ENCODE measurements at regions not wholly inside any gene's neighbourhood (a gene's known extent, or its start where the extent isn't known, plus 50 kb on each side); places are given as distances from the start of the nearest gene placed in this dataset.
A peak's percentile ranks its signal among the peaks of the same experiment; 100 is the strongest.

DNA sequence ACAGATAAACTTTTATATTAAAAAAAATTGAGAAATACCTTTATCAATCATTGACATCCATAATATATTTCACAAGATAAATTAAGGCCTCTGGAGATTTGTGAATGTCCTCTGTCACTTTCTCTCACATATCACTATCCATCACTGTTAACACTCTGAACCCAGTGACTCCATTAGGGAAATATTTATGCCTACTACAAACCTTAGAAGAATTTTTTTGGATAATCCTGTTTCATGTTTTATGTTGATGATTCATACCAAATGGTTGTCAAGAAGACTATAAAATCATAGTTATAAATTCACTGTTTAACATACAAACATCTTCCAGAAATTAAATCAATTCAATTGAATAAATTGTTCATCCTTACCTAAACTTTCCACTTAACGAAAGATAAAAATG lies 357.6 kb upstream of the CDH10 start:
- Histone ChIP-seq H3K36me3 (ENCODE audit: low read length) (no peaks in the 10 kb centered on the region), H4K20me1 (ENCODE audit: low read depth, low read length) (no peaks in the 10 kb centered on the region), H3K27ac (ENCODE audit: low read depth, low read length) (no peak overlapping the region), H3K9me3 (ENCODE audit: insufficient read depth, low read length) (no peaks in the 10 kb centered on the region), H3K4me3 (ENCODE audit: insufficient read depth, low read length, poor library complexity, severe bottlenecking) (no peak overlapping the region), H3K79me2 (ENCODE audit: insufficient read depth, low read length) (no peaks in the 10 kb centered on the region), H2AFZ (ENCODE audit: low read depth, low read length, severe bottlenecking) (no peak overlapping the region), H3K9me2 (replicated peaks; ENCODE audit: insufficient read depth, low read length) (no peaks in the 10 kb centered on the region), H3F3A (ENCODE audit: insufficient read depth) (no peaks in the 10 kb centered on the region), H3K27me3 (ENCODE audit: low read length) (no peaks in the 10 kb centered on the region), H3K9ac (ENCODE audit: low read length) (no peak overlapping the region), H3K4me2 (ENCODE audit: low read depth, low read length, poor library complexity, severe bottlenecking) (no peak overlapping the region)
- TF ChIP-seq EZH2phosphoT487 (conservative IDR thresholded peaks at IDR 0.05; ENCODE audit: low read length): no peak
- TF ChIP-seq, protein P1, sequence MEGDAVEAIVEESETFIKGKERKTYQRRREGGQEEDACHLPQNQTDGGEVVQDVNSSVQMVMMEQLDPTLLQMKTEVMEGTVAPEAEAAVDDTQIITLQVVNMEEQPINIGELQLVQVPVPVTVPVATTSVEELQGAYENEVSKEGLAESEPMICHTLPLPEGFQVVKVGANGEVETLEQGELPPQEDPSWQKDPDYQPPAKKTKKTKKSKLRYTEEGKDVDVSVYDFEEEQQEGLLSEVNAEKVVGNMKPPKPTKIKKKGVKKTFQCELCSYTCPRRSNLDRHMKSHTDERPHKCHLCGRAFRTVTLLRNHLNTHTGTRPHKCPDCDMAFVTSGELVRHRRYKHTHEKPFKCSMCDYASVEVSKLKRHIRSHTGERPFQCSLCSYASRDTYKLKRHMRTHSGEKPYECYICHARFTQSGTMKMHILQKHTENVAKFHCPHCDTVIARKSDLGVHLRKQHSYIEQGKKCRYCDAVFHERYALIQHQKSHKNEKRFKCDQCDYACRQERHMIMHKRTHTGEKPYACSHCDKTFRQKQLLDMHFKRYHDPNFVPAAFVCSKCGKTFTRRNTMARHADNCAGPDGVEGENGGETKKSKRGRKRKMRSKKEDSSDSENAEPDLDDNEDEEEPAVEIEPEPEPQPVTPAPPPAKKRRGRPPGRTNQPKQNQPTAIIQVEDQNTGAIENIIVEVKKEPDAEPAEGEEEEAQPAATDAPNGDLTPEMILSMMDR (IDR thresholded peaks at IDR 0.05; ENCODE audit: insufficient read depth, low read length, poor library complexity, severe bottlenecking): no peak

DNA sequence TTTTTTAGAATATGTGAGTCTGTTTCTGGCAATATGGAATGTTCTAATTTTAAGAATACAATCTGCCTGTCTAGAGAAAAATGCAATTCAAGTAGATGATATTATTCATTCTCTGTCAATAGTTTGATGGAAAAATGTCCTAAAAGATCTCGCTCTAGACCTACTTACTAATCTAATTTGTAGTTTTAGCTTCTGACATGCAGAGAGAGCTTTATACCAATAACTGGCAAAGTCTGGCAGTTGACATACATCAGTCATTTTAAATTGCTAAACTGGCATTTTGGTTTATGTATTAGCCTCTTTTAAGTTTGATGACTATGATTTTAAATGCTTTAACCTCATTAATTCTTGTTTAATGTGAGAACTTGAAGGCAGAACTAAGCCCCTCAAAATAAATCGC lies 355.0 kb upstream of the CDH10 start:
- Histone ChIP-seq H3K27me3 (ENCODE audit: low read length) (no peaks in the 10 kb centered on the region), H3K4me3 (ENCODE audit: insufficient read depth, low read length, poor library complexity, severe bottlenecking) (no peak overlapping the region), H3F3A (ENCODE audit: insufficient read depth) (no peaks in the 10 kb centered on the region), H3K79me2 (ENCODE audit: insufficient read depth, low read length) (no peaks in the 10 kb centered on the region), H3K27ac (ENCODE audit: low read depth, low read length) (no peak overlapping the region), H3K9me2 (replicated peaks; ENCODE audit: insufficient read depth, low read length) (no peaks in the 10 kb centered on the region), H2AFZ (ENCODE audit: low read depth, low read length, severe bottlenecking) (peak overlapping the region; percentile 34), H3K9ac (ENCODE audit: low read length) (no peak overlapping the region), H4K20me1 (ENCODE audit: low read depth, low read length) (no peaks in the 10 kb centered on the region), H3K4me2 (ENCODE audit: low read depth, low read length, poor library complexity, severe bottlenecking) (no peak overlapping the region), H3K9me3 (ENCODE audit: insufficient read depth, low read length) (peaks cover 11% of the 10 kb centered on the region; the same call in 1 of the 2 replicates), H3K36me3 (ENCODE audit: low read length) (no peaks in the 10 kb centered on the region)
- no peak for TF ChIP-seq EZH2phosphoT487 (conservative IDR thresholded peaks at IDR 0.05; ENCODE audit: low read length)
- TF ChIP-seq, protein P1 (IDR thresholded peaks at IDR 0.05; ENCODE audit: insufficient read depth, low read length, poor library complexity, severe bottlenecking): no peak

DNA sequence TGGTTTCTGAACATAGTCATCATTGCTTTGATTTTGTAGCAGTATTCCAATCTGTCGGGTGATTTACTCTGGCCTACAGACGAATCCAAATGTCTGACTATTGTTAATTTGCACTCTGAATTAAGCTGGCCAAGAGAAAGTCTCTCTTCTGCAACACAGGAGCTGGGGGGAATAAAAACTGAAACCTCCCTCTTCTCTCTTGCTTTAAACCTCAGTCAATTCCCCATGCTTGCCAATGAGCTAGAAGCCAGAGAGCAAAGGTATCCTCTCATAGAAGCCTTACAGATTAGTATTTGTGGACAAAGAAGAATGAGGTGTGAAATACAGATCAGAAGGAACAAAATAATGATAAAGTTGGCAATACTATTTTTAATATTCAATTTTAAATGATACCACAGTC lies 353.9 kb upstream of the CDH10 start:
- TF ChIP-seq, protein P1 (IDR thresholded peaks at IDR 0.05; ENCODE audit: insufficient read depth, low read length, poor library complexity, severe bottlenecking): no peak
- no peak for TF ChIP-seq EZH2phosphoT487 (conservative IDR thresholded peaks at IDR 0.05; ENCODE audit: low read length)
- Histone ChIP-seq H3K9ac (ENCODE audit: low read length) (no peak overlapping the region), H3K9me3 (ENCODE audit: insufficient read depth, low read length) (peaks cover 11% of the 10 kb centered on the region; the same call in 1 of the 2 replicates), H3K9me2 (replicated peaks; ENCODE audit: insufficient read depth, low read length) (no peaks in the 10 kb centered on the region), H3K36me3 (ENCODE audit: low read length) (no peaks in the 10 kb centered on the region), H4K20me1 (ENCODE audit: low read depth, low read length) (no peaks in the 10 kb centered on the region), H3K4me2 (ENCODE audit: low read depth, low read length, poor library complexity, severe bottlenecking) (no peak overlapping the region), H2AFZ (ENCODE audit: low read depth, low read length, severe bottlenecking) (peak overlapping the region; percentile 51), H3K79me2 (ENCODE audit: insufficient read depth, low read length) (no peaks in the 10 kb centered on the region), H3K4me3 (ENCODE audit: insufficient read depth, low read length, poor library complexity, severe bottlenecking) (no peak overlapping the region), H3K27ac (ENCODE audit: low read depth, low read length) (no peak overlapping the region), H3F3A (ENCODE audit: insufficient read depth) (no peaks in the 10 kb centered on the region), H3K27me3 (ENCODE audit: low read length) (no peaks in the 10 kb centered on the region)

Data from SU-DHL-6 (cell line).